ENCODE measurements at regions not wholly inside any gene's neighbourhood (a gene's known extent, or its start where the extent isn't known, plus 50 kb on each side); places are given as distances from the start of the nearest gene placed in this dataset.
"Not testable (repeated sequence)": the region's sequence is repeated elsewhere in the genome, so short reads cannot be mapped to it uniquely, and the experiment has no call there.

- DNase-seq, result no peak
Measured at GRCh38 chr1:242811092-242811840, 286.8 kb upstream of the PLD5 start.

DNA sequence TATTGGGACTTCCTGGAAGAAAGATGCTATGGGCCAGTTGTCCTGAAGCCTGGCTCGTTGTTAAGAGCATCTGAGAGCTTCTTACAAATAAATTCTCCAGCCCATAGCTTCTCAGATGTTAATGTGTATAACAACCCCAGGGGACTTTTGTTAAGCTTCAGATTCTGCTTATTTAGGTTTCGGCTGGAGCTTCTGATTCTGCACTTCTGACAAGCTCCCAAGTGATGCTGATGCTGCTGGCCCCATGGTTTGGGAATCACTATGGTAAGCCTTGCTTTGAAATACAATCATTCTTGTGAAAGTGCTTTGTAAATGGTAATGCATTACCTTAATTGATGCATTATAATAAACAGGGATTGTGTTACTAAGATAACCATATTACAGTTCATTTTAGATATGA is 281.8 kb upstream of the PLD5 start:
- no peak for DNase-seq

DNA sequence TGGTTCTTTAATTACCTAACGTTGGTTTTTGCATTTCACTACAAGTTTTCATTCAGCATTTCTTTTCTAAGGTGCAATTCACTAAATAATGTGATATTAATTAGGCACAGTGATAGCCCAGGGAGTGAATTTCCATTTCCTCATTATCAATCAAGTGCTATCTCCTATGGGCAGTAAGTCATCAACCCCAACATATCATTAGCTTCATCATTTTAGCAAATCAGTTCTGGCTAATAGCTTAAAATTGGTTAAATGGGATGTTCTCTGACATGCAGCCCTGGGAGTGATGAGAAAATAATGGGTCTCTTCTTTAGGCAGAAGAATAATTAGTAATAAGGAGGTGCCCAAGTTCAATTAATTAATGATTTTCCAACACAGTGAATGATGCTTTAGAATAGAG is 280.9 kb upstream of the PLD5 start:
- DNase-seq, result not testable (repeated sequence)

DNA sequence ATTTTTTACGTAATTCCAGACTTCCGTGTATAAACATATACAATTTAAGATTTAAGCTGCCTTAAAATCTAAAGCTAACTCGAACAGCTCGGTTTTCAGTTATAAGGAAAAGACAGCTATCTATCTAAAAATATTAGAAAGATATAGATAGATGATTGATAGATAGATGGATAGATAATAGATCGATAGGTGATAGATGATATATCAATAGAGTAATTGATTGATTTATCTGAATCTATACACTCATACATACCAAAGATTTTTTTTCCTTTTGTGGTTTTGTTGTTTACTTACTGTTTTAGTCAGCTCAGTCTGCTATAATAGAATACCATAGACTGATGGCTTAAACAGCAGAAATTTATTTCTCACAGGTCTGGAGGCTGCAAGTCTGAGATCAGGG is 278.5 kb upstream of the PLD5 start:
- DNase-seq, result no peak

DNA sequence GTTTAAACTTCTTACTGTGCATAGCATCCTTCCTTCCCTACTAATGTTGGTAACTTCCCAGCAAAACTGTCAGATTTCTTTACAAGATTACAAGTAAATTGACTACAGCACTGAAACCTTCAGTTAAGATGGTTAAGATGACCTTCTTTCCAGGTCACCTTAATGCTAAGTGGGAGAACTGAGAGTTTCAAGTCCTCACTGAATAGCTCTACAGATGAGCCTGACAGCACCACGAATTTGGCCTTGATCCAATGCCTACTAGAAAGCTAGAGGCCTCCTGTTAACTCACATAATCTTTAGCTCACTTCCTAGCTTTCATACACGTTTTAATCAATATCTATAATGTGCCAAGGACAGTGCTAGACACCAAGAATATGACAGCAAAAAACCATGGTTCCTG is 276.0 kb upstream of the PLD5 start:
- no peak for DNase-seq

DNA sequence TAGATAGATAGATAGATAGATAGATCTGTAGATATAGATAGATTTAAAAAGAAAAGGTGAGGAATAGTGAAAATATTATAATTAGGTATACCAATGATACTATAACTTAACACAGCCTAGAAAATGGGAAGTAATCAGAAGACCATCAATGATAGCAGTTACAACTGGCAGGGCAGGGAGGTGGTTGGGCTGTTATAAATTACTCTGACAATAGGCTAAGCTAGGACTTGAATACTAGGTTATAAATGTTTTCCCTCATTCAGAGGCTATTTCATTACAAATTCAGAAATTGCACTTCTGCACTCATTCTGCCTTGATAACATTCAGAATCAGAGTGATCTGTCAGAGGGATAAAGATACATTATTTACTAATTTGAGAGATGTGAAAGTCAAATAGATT is 273.4 kb upstream of the PLD5 start:
- DNase-seq, result no peak

- no peak for DNase-seq
Measured at GRCh38 chr1:242788771-242789170, 264.3 kb upstream of the PLD5 start.

DNA sequence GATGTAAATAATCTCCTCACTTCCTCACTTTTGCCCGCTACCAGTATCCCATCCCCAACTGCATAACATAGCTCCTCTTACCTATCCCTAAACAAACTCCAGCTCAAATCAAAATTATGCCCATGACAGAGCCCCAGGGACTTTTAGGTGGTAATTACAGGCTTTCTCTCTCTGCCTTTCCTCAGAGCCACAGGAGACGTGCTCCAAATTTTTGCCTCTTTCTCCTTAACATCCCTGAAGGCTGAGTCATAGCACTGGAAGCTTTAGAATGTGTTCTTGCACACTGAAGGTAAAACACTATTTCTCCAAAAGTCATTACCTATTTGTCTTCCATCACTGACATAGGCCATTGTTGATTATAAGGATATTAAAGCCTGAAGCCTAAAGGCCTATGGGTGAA is 263.5 kb upstream of the PLD5 start:
- no peak for DNase-seq

DNA sequence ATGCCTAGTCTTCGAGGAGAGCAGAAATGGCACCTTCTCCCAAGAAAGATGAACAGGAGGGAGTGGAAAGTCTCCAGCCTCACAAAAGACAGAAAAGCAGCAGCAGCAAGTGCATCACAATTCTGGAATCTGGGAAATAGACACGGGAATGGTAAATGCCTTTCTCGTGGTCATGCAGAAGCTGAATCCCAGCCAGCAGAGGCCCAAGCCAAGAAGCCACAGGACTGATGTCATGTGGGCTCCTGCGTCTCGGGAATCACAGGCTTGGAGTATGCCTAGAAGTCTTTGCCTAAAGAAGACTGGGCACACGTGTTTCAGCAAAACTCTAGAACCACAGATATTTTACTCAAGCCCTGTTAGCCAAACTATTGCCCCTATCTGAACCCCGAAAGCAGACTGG is 260.3 kb upstream of the PLD5 start:
- DNase-seq, result no peak

GRCh38 chr1:242784084-242784483 is 259.6 kb upstream of the PLD5 start:
- DNase-seq, result no peak

DNA sequence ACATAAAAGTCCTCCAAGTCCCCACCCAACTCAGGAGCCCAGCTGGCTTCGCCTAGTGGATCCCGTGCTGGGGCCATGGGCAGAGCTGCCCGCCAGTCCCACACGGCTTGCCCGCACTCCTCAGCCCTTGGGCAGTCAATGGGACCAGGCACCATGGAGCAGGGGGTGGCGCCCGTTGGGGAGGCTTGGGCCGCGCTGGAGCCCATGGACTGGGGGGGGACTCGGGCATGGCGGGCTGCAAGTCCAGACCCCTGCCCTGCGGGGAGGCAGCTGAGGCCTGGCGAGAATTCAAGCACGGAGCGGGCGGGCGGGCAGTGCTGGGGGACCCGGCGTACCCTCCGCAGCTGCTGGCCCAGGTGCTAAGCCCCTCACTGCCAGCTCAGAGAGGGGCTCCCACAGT is 249.8 kb upstream of the PLD5 start:
- no peak for DNase-seq

DNA sequence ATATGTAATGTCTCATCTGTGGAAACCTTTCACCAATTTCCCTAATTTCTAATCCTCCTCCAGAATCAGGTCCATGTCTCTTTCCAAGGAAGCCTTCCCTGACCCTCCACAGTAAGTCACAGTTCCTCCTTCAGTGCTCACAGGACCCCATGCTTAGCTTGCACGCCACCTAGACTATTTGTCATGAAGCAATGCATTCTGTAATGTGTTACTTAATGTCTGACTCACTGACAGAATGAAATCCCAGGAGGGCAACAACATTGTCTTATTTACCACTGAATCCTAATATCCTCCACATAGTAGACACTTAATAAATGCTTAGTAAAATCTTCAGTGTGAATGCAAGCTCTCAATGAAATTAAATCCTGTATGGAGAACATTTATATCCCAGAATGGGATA is 245.9 kb upstream of the PLD5 start:
- DNase-seq, result no peak

DNA sequence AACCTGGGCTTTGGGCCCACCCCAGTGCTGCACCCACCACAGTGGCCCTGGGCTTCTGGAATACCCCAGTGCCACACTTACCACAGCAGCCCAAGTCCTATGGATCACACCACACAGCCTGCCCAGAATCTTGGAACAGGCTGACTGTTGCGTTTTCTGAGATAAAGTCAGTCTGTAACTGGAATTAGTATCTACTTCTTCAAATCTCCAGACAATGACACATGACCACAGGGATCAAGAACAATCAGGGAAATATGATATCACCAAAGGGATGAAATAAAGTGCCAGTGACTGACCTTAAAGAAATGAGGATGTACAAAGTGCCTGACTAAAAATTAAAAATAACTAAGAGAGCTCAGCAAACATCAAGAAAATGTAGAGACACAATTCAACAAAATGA is 239.7 kb upstream of the PLD5 start:
- DNase-seq, result no peak

DNA sequence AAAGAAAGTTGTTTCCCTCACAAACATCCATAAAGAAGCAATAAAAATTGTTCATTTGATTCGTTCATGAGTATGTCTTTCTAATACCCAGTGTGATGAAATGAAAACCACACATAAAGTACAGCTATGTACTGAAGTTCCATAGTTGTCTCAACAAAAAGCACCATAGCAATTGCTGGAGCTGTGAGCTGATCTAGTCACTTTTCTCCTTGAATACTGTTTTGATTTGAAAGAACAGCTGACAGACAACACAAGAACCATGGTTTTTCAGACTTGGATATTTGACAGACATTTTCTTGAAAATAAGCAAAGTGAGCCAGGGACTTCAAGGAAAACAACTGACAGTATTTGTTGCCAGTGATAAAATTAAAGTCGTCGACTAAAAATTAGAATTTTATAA is 237.1 kb upstream of the PLD5 start:
- DNase-seq, result no peak

GRCh38 chr1:242754926-242755325 is 230.4 kb upstream of the PLD5 start:
- no peak for DNase-seq

DNA sequence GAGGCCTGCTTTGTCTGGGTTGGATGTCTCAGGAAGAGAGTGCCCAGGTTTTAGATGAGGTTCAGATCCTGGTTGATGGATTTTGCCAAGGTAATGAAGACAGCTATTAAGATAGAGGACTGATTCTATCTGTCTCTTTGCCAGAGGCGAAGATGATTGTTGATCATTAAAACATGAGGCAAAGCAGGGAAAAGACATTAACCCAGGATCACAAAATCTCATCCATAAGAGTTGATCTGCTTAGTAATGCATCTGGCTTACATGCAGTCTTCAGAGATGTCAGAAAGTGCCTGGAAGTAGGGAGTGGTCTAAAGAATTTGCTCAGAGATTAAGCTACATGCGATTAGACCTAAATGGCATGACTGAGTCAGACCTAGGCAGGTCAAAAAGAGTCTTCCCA is 229.6 kb upstream of the PLD5 start:
- DNase-seq, result no peak

DNA sequence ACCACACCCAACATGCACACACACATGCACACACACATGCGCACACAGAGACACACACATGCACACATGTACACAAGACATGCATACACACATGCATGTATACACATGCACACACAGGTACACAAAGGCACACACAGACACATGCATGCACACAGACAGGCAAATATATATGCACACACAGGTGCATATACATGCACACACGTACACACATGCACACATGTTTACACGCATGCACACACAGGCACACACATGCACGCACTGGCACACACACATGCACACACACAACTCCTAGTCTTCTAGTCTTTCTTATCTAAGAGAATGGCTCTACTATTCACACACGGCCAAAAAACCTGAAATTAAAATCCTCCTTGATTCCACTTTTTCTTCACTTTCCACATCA is 222.7 kb upstream of the PLD5 start:
- no peak for DNase-seq

GRCh38 chr1:242745079-242745478 is 220.6 kb upstream of the PLD5 start:
- no peak for DNase-seq

GRCh38 chr1:242743983-242744780 is 219.7 kb upstream of the PLD5 start:
- DNase-seq, result no peak

DNA sequence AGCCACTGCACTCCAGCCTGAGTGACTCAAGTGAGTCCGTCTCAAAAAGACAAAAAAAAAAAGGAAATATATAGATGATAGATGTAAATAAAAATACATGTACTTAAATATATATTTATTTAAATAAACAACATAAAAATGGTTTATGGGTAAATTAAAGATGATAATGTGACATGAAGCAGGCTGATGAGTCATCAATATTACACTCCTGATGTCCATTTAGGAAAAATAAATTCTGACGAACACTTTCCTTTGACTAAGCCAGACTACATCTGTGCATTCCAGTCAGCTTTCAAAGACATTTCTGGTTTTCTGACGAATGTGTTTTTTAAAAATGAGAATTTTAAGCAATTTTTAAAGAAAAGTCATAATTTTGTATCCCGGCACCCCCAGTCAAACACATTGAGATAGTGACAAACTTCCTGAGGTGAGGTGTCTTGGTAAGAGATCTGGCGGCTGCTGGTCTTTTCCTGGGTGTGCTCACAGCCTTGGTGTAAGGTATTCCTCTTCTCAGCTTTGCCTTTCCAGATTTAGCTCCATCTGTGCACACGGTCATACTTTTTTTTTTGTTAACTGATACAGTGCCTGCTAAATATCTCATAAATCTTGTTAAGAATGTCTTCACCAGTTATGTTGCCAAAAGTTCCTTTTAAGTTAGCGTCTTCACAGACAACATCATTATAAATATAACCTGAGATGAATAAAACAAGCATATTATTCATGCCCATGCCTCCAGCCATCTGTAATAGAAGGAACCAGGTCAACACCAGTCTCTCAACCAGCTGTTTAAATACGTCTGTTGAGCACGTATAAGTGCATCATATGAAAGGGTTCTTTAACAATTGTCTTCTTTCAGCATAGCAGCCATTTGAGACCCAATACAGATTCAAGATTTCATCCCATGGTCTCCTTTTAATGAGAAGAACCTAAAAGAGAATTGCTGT is 214.5 kb upstream of the PLD5 start:
- DNase-seq, result no peak

- DNase-seq, result no peak
Measured at GRCh38 chr1:242736611-242737010, 212.1 kb upstream of the PLD5 start.

GRCh38 chr1:242735323-242735722 is 210.8 kb upstream of the PLD5 start:
- DNase-seq, result no peak

- no peak for DNase-seq
Measured at GRCh38 chr1:242731446-242731845, 206.9 kb upstream of the PLD5 start.

- DNase-seq, result no peak
Measured at GRCh38 chr1:242728696-242729095, 204.2 kb upstream of the PLD5 start.
